ENCODE measurements at regions not wholly inside any gene's neighbourhood (a gene's known extent, or its start where the extent isn't known, plus 50 kb on each side); places are given as distances from the start of the nearest gene placed in this dataset.

DNA sequence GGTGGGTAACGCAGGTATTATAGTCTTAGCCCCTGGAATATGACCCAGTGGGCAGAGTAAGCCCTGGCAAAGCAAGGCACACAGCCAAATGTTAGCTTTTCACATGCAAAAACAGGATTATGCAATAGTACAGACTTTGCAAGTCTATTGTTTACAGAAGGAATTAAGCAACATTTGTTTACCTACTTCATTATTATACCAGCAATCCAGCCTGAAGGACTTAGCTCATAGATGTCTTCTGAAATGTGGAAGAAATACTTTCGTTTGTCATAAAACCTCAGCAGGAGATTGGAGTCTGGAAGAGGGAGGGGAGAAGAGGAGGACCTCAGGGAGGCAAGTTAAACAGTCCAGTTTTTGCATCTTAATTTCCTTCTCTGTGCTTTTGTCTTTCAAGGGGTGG, 226.7 kb upstream of the CENPE start:
- Mint-ChIP-seq H3K36me3 (ENCODE audit: low read depth) (peaks cover 13% of the 10 kb centered on the region), H3K9me3 (peaks cover 13% of the 10 kb centered on the region), H3K4me1 (peaks cover 39% of the 10 kb centered on the region), H3K27ac (peak overlapping the region; percentile 13; the same call in 1 of the 2 replicates), H3K27me3 (ENCODE audit: insufficient read depth, low read depth, poor library complexity) (no peaks in the 10 kb centered on the region), H3K4me3 (peak overlapping the region; percentile 3; the same call in 1 of the 3 replicates)
- H3K9me2 ChIP-seq (ENCODE audit: insufficient read depth): peaks cover 9% of the 10 kb centered on the region; the same call in 1 of the 2 replicates
- no peaks in the 10 kb centered on the region for H4K20me1 ChIP-seq (replicated peaks; ENCODE audit: insufficient read depth)
- H2AFZ ChIP-seq: no peak overlapping the region
- H3K4me1 ChIP-seq (ENCODE audit: insufficient read depth): peaks cover 52% of the 10 kb centered on the region
- H3K79me2 ChIP-seq (replicated peaks; ENCODE audit: insufficient read depth): no peaks in the 10 kb centered on the region
- H3K27me3 ChIP-seq (ENCODE audit: insufficient read depth): no peaks in the 10 kb centered on the region
- TF ChIP-seq, protein P1, sequence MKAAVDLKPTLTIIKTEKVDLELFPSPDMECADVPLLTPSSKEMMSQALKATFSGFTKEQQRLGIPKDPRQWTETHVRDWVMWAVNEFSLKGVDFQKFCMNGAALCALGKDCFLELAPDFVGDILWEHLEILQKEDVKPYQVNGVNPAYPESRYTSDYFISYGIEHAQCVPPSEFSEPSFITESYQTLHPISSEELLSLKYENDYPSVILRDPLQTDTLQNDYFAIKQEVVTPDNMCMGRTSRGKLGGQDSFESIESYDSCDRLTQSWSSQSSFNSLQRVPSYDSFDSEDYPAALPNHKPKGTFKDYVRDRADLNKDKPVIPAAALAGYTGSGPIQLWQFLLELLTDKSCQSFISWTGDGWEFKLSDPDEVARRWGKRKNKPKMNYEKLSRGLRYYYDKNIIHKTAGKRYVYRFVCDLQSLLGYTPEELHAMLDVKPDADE (IDR thresholded peaks at IDR 0.05): no peak
- TF ChIP-seq CREB1 (CRISPR knock-in tag; IDR thresholded peaks at IDR 0.05; ENCODE audit: low read depth) (no peak), JUNB (IDR thresholded peaks at IDR 0.05; ENCODE audit: unreplicated experiment) (no peak), EZH2 (IDR thresholded peaks at IDR 0.05; ENCODE audit: low read depth, unreplicated experiment) (no peak), STAT1 (IDR thresholded peaks at IDR 0.05; ENCODE audit: unreplicated experiment) (no peak), NANOG (IDR thresholded peaks at IDR 0.05; ENCODE audit: borderline replicate concordance) (peak; percentile 69)
- TF ChIP-seq, protein P2, sequence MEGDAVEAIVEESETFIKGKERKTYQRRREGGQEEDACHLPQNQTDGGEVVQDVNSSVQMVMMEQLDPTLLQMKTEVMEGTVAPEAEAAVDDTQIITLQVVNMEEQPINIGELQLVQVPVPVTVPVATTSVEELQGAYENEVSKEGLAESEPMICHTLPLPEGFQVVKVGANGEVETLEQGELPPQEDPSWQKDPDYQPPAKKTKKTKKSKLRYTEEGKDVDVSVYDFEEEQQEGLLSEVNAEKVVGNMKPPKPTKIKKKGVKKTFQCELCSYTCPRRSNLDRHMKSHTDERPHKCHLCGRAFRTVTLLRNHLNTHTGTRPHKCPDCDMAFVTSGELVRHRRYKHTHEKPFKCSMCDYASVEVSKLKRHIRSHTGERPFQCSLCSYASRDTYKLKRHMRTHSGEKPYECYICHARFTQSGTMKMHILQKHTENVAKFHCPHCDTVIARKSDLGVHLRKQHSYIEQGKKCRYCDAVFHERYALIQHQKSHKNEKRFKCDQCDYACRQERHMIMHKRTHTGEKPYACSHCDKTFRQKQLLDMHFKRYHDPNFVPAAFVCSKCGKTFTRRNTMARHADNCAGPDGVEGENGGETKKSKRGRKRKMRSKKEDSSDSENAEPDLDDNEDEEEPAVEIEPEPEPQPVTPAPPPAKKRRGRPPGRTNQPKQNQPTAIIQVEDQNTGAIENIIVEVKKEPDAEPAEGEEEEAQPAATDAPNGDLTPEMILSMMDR (conservative IDR thresholded peaks at IDR 0.05; ENCODE audit: low read depth in 2 of 2): no peak
- ATAC-seq (peak; percentile 60), DNase-seq (ENCODE audit: low spot score) (peak; percentile 29)
- no peaks in the 10 kb centered on the region for H3F3A ChIP-seq (replicated peaks; ENCODE audit: low read depth)
- no peaks in the 10 kb centered on the region for H3K36me3 ChIP-seq (ENCODE audit: insufficient read depth)
- H3K4me2 ChIP-seq: peak overlapping the region; percentile 66
- H3K27ac ChIP-seq (ENCODE audit: low read depth): no peak overlapping the region
- H3K4me3 ChIP-seq: no peak overlapping the region

DNA sequence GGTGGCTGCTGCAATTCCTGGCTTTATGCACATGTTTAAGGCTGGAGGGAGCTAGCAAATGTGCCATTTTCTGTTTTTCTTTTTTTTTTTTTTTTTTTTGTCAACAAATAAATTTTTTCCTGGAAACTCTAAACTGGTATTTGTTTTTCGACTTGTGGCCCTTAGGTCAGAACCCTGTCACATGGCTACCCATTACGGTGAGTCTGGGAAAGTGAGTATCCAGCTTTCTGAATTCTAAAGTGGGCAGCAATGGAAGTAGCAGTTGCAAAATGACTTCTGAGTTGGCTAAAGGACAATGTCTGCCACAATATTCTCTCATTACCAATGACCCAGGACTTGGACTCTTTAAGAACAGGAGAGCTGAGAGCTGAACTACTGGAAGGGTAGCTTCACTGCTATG, 225.1 kb upstream of the CENPE start:
- no peak overlapping the region for H3K27ac ChIP-seq (ENCODE audit: low read depth)
- peaks cover 21% of the 10 kb centered on the region for H3K9me2 ChIP-seq (ENCODE audit: insufficient read depth)
- no peak overlapping the region for H3K27ac Mint-ChIP-seq
- ATAC-seq (no peak), DNase-seq (ENCODE audit: low spot score) (no peak)
- H2AFZ ChIP-seq: 0 out of 2 replicates have a peak overlapping the region, but pooled peaks have one; percentile 40
- H3K4me2 ChIP-seq: no peak overlapping the region
- no peaks in the 10 kb centered on the region for H3F3A ChIP-seq (replicated peaks; ENCODE audit: low read depth)
- H3K4me1 ChIP-seq (ENCODE audit: insufficient read depth): peaks cover 39% of the 10 kb centered on the region
- no peak overlapping the region for H3K4me3 Mint-ChIP-seq
- no peaks in the 10 kb centered on the region for H3K79me2 ChIP-seq (replicated peaks; ENCODE audit: insufficient read depth)
- peaks cover 2% of the 10 kb centered on the region for H3K27me3 Mint-ChIP-seq (ENCODE audit: insufficient read depth, low read depth, poor library complexity)
- H3K9me3 Mint-ChIP-seq: peaks cover 22% of the 10 kb centered on the region
- H3K4me1 Mint-ChIP-seq: peaks cover 26% of the 10 kb centered on the region
- H4K20me1 ChIP-seq (replicated peaks; ENCODE audit: insufficient read depth): no peaks in the 10 kb centered on the region
- no peaks in the 10 kb centered on the region for H3K27me3 ChIP-seq (ENCODE audit: insufficient read depth)
- H3K36me3 Mint-ChIP-seq (ENCODE audit: low read depth): peaks cover 24% of the 10 kb centered on the region
- H3K4me3 ChIP-seq: no peak overlapping the region
- H3K36me3 ChIP-seq (ENCODE audit: insufficient read depth): no peaks in the 10 kb centered on the region
- no peak for TF ChIP-seq ZNF331 (CRISPR knock-in tag; IDR thresholded peaks at IDR 0.05; ENCODE audit: low read depth)
- TF ChIP-seq, protein P3, sequence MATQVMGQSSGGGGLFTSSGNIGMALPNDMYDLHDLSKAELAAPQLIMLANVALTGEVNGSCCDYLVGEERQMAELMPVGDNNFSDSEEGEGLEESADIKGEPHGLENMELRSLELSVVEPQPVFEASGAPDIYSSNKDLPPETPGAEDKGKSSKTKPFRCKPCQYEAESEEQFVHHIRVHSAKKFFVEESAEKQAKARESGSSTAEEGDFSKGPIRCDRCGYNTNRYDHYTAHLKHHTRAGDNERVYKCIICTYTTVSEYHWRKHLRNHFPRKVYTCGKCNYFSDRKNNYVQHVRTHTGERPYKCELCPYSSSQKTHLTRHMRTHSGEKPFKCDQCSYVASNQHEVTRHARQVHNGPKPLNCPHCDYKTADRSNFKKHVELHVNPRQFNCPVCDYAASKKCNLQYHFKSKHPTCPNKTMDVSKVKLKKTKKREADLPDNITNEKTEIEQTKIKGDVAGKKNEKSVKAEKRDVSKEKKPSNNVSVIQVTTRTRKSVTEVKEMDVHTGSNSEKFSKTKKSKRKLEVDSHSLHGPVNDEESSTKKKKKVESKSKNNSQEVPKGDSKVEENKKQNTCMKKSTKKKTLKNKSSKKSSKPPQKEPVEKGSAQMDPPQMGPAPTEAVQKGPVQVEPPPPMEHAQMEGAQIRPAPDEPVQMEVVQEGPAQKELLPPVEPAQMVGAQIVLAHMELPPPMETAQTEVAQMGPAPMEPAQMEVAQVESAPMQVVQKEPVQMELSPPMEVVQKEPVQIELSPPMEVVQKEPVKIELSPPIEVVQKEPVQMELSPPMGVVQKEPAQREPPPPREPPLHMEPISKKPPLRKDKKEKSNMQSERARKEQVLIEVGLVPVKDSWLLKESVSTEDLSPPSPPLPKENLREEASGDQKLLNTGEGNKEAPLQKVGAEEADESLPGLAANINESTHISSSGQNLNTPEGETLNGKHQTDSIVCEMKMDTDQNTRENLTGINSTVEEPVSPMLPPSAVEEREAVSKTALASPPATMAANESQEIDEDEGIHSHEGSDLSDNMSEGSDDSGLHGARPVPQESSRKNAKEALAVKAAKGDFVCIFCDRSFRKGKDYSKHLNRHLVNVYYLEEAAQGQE (IDR thresholded peaks at IDR 0.05; ENCODE audit: unreplicated experiment): no peak
- TF ChIP-seq, protein P1 (IDR thresholded peaks at IDR 0.05): no peak
- TF ChIP-seq EZH2 (IDR thresholded peaks at IDR 0.05; ENCODE audit: low read depth, unreplicated experiment): no peak
- no peak for TF ChIP-seq EZH2phosphoT487 (IDR thresholded peaks at IDR 0.05; ENCODE audit: unreplicated experiment)
